Body of pancreas (tissue), 4 donors: ENCODE measurements at regions not wholly inside any gene's neighbourhood (a gene's known extent, or its start where the extent isn't known, plus 50 kb on each side); places are given as distances from the start of the nearest gene placed in this dataset.

ENCODE experiments used
- ATAC-seq: fragments of 150-250 bp; one replicate; pipeline ENCODE4 v1.9.1; 2016
- DNase-seq, 4 donors: peaks; one replicate each; pipeline ENCODE4 v3.0.0-alpha.2; 2019
- H3K27ac ChIP-seq, 4 donors: fragments of 200-600 bp; sonication (generic); 1 replicate in 3 of 4; 2 replicates in 1 of 4; pipeline versions ENCODE4 v1.5.1 to v1.6.1; 2016 to 2019; ENCODE audit warnings: mild to moderate bottlenecking in 1 of 4, mixed read lengths in 1 of 4, moderate library complexity in 1 of 4
- H3K27me3 ChIP-seq, 2 donors: fragments of 200-600 bp; sonication (generic); one replicate each; pipeline ENCODE4 v1.6.0; 2016; ENCODE audit warnings: mild to moderate bottlenecking in 1 of 2
- H3K36me3 ChIP-seq, 2 donors: fragments of 200-600 bp; sonication (generic); replicated peaks in 1 of 2; 2 replicates each; pipeline ENCODE4 v1.5.1; 2016; ENCODE audit warnings: low read depth in 2 of 2; ENCODE audit not compliant: insufficient read depth in 1 of 2
- H3K4me1 ChIP-seq: fragments of 200-600 bp; sonication (generic); one replicate; pipeline ENCODE4 v1.6.0; 2016
- H3K4me3 ChIP-seq, 2 donors: fragments of 200-600 bp; sonication (generic); 1 replicate in 1 of 2; 2 replicates in 1 of 2; pipeline ENCODE4 v1.5.1; 2016 to 2019
- H3K9me3 ChIP-seq, 3 donors: fragments of 200-600 bp; sonication (generic); 1 replicate in 2 of 3; 2 replicates in 1 of 3; pipeline ENCODE4 v1.5.1; 2016
- POLR2A ChIP-seq, 3 donors: fragments of 450-650 bp; IDR thresholded peaks; one replicate each; pipeline ENCODE4 v1.6.1; 2016; ENCODE audit warnings: antibody characterized with exemption in 3 of 3, mild to moderate bottlenecking in 2 of 3
- WGBS, 2 donors: methylation state at CpG; one replicate each; pipeline ENCODE4 v1.1.5; 2017; 5-methylcytosine and 5-hydroxymethylcytosine counted together
- intact Hi-C: fragments of 100-400 bp; cut with DNase I; formaldehyde crosslinking; loops from one replicate; pipeline ENCODE4 v1.15.1; 2023
- TF ChIP-seq, protein P1 (sequence below), 7 experiments: fragments of 450-650 bp in 4 of 7; fragments of 200-600 bp in 3 of 7; sonication (generic) in 3 of 7; IDR thresholded peaks; one replicate each; pipeline ENCODE4 v1.5.1; 2016 to 2019; ENCODE audit warnings: antibody characterized with exemption in 7 of 7

DNA sequence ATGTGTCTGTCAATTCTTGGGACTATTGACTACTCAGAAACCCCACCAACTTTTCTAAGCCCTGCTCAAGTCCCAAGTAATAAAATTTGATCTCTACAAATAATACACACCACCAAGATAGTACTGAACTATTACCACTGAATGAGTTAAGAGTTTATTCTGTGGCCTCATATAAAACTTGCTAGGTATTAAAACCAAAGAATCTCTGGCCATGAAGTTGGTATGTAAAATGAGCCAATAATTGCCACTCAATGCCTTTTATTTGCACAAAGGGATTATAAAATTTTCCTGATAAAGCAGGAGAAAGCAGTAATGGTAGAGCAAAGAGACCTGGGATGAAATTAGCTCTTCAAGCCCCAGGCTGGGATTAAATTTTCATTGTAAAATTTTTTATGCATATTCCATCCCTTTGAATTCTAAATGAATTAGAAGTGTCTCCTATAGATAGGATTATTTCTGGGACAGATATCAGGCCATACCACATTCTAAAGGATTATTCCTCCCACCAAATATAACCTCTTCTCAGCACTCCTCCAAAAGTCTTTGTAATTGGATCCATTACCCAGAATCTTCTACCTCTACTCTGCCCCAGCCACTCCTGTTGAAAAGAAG lies 450.5 kb upstream of the ACVR2A start:
- Histone ChIP-seq H3K27me3 (no peaks in the 10 kb centered on the region), H3K27ac (no peak overlapping the region), H3K36me3 (no peaks in the 10 kb centered on the region), H3K4me3 (no peak overlapping the region), H3K4me1 (no peaks in the 10 kb centered on the region), H3K9me3 (no peaks in the 10 kb centered on the region)
- intact Hi-C loops: no loop called here
- TF ChIP-seq, protein P1, sequence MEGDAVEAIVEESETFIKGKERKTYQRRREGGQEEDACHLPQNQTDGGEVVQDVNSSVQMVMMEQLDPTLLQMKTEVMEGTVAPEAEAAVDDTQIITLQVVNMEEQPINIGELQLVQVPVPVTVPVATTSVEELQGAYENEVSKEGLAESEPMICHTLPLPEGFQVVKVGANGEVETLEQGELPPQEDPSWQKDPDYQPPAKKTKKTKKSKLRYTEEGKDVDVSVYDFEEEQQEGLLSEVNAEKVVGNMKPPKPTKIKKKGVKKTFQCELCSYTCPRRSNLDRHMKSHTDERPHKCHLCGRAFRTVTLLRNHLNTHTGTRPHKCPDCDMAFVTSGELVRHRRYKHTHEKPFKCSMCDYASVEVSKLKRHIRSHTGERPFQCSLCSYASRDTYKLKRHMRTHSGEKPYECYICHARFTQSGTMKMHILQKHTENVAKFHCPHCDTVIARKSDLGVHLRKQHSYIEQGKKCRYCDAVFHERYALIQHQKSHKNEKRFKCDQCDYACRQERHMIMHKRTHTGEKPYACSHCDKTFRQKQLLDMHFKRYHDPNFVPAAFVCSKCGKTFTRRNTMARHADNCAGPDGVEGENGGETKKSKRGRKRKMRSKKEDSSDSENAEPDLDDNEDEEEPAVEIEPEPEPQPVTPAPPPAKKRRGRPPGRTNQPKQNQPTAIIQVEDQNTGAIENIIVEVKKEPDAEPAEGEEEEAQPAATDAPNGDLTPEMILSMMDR (IDR thresholded peaks at IDR 0.05): no peak
- TF ChIP-seq POLR2A (IDR thresholded peaks at IDR 0.05): no peak
- ATAC-seq: no peak
- DNase-seq: no peak

DNA sequence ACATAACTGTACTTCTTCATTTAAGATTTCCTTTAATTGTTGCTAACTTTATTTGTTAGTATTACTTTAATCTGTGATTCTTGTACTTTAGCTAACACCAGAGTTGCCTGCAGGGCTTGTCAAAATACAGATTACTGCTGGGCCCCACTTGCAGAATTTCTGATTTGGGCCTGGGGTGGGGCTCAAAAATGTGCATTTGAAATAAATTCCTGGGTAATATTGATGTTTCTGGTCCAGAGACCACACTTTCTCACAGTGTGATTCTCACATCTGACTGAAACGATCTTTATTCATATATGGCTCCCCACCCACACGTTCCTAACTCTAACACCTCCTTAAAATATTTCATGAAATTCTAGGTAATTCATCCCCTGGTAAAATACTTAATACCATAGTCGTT lies 452.6 kb upstream of the ACVR2A start:
- no peaks in the 10 kb centered on the region for H3K36me3 ChIP-seq
- no peak overlapping the region for H3K4me3 ChIP-seq
- TF ChIP-seq, protein P1 (IDR thresholded peaks at IDR 0.05): no peak
- no peak for TF ChIP-seq POLR2A (IDR thresholded peaks at IDR 0.05)
- no peak overlapping the region for H3K27ac ChIP-seq
- WGBS, 2 donors: 61 to 73% methylated on average over 3 of the region's 3 CpGs
- no peaks in the 10 kb centered on the region for H3K27me3 ChIP-seq
- DNase-seq: no peak
- no peaks in the 10 kb centered on the region for H3K9me3 ChIP-seq
- no peak for ATAC-seq
- intact Hi-C loops: no loop called here
- H3K4me1 ChIP-seq: no peaks in the 10 kb centered on the region

DNA sequence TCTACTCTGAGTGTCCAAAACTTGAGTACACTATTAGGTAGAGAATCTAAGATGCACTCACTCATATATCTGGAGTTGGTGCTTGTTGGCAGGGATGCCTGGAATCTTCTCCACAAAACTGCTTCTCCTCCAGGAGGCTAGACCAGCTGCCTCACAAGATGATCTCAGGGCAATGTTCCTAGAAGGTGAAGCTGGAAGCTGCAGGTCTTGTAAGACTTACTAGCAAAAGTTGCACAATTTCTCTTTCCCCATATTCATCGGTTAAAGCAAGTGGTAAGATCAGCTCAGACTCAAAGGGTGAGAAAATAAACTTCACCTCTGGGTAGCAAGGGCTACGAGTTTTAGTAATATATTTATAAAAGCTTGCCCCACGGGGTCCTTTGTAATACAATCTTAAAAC lies 454.4 kb upstream of the ACVR2A start:
- WGBS, 2 donors: 68% methylated on average over 3 of the region's 3 CpGs
- Histone ChIP-seq H3K4me1 (no peaks in the 10 kb centered on the region), H3K27me3 (no peaks in the 10 kb centered on the region), H3K9me3 (no peaks in the 10 kb centered on the region), H3K4me3 (no peak overlapping the region), H3K36me3 (no peaks in the 10 kb centered on the region), H3K27ac (no peak overlapping the region)
- DNase-seq (no peak), ATAC-seq (no peak)
- TF ChIP-seq, protein P1 (IDR thresholded peaks at IDR 0.05): no peak
- no peak for TF ChIP-seq POLR2A (IDR thresholded peaks at IDR 0.05)
- intact Hi-C loops: no loop called here

DNA sequence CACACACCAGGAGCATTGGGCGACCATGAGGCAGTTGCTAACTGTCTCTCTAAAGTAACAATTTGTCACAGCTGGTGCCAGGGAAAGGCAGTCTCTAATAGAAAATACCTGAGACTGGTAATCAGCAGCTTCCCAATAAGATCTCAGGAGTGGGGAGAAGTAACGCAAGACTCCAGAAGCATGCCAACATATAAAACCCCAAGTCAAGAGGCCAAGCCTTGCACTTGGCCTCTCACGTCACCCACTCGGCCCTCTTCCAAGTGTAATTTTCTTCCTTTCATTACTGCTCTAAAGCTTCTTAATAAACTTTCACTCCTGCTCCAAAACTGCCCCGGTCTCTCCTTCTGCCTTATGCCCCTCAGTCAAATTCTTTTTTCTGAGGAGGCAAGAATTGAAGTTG lies 455.6 kb upstream of the ACVR2A start:
- Histone ChIP-seq H3K36me3 (no peaks in the 10 kb centered on the region), H3K9me3 (no peaks in the 10 kb centered on the region), H3K4me3 (no peak overlapping the region), H3K27ac (no peak overlapping the region), H3K27me3 (no peaks in the 10 kb centered on the region), H3K4me1 (no peaks in the 10 kb centered on the region)
- no peak for TF ChIP-seq POLR2A (IDR thresholded peaks at IDR 0.05)
- TF ChIP-seq, protein P1 (IDR thresholded peaks at IDR 0.05): no peak
- intact Hi-C loops: no loop called here
- no peak for ATAC-seq
- 85 to 88% methylated on average over 5 of the region's 5 CpGs for WGBS, 2 donors
- no peak for DNase-seq

DNA sequence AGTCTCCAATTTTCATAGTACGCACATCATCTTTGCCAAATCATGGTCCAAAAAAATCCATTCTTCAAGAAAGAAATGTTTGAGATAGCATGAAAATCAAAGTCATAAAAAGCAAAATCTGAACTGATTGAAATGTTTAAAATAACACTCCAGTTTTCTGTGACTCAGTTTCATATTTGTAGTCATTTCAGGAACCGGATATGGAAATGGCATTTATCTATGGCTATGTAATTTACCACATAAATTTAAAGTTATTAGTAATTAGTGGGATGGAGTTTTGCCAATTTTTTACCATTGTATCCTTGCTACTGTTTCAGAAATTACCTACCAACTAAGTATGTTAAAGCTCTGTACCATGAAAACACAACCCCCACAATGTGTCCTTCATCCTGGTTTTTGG lies 456.6 kb upstream of the ACVR2A start:
- H3K4me1 ChIP-seq: no peaks in the 10 kb centered on the region
- H3K27ac ChIP-seq: no peak overlapping the region
- no peak for TF ChIP-seq POLR2A (IDR thresholded peaks at IDR 0.05)
- TF ChIP-seq, protein P1 (IDR thresholded peaks at IDR 0.05): no peak
- intact Hi-C loops: no loop called here
- no peaks in the 10 kb centered on the region for H3K27me3 ChIP-seq
- no peak for DNase-seq
- H3K36me3 ChIP-seq: no peaks in the 10 kb centered on the region
- no peak for ATAC-seq
- 88 to 99% methylated on average over 2 of the region's 2 CpGs for WGBS, 2 donors
- H3K9me3 ChIP-seq: no peaks in the 10 kb centered on the region
- H3K4me3 ChIP-seq: no peak overlapping the region
